ENCODE measurements at regions not wholly inside any gene's neighbourhood (a gene's known extent, or its start where the extent isn't known, plus 50 kb on each side); places are given as distances from the start of the nearest gene placed in this dataset.
"Not testable (repeated sequence)": the region's sequence is repeated elsewhere in the genome, so short reads cannot be mapped to it uniquely, and the experiment has no call there.

DNA sequence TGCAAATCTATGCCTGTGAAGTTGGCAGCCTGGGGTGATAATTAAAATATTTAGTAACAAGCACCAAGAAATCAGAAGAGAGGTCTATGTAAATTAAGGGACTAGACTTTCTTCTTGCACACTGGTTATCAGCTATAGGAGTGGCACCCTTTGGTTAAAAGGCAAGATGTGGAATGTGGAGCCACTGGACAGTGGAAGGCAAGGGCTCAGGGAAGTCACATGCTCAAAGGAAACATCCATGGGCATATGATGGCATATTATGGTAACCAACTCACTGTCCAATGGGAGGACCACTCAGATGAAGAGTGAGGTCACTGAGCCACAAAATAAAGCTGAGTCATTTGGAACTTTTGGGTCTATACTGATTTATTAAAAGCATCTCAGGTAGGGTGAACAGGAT is 165.6 kb upstream of the PRICKLE2 start:
- no peak for DNase-seq (ENCODE audit: low read depth)

DNA sequence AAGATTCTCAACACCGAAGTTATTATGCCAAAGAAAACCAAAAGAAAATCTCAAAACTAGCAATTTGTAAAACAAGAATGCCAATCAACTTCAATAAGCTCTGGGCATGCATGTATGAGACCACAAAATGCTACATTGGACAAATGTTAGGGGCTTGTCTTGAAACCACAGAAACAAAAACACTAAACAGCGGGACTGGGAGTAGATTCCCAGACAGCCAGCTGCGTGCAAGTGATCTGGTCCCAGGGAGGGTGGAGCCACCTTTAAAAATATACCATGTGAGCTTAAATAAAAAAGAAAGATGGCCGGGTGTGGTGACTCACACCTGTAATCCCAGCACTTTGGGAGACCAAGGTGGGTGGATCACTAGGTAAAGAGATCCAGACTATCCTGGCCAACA is 163.6 kb upstream of the PRICKLE2 start:
- DNase-seq (ENCODE audit: low read depth): no peak

DNA sequence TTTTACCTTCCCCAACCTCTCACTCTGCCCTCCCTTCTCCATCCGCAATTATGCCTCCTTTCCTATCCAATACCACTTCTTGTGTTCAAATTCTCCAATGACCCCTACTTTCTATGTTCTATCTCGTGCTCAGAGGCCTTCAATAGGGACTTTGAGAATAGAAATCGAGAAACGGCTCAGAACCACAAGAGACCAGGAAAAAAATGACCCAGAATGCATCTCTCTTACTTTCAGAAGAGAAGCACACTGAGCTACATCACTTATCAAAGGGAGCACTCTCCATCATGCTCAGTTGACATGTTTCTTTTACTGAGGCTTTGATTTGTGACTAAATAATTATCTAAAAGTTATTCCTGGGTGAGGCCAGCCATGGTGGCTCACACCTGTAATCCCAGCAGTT is 162.4 kb upstream of the PRICKLE2 start:
- no peak for DNase-seq (ENCODE audit: low read depth)

DNA sequence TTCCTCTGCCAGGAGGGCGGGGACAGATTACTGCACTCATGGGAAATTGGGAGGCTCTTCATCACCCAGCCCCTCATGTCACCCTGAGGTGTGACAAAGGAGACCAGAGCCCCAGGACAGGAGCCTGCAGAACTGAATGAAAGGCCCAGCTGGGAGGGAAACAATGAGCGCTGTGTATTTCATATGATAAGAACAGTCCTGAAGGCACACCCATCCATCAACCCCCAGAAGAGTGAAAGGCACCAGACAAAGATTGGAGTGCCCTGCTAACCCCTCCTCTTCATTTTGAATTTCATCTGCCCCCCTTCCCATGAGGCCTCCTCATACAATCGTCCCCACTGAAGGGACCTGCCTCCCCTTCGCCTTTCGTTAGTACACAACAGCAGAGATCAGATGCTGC is 160.0 kb upstream of the PRICKLE2 start:
- no peak for DNase-seq (ENCODE audit: low read depth)

DNA sequence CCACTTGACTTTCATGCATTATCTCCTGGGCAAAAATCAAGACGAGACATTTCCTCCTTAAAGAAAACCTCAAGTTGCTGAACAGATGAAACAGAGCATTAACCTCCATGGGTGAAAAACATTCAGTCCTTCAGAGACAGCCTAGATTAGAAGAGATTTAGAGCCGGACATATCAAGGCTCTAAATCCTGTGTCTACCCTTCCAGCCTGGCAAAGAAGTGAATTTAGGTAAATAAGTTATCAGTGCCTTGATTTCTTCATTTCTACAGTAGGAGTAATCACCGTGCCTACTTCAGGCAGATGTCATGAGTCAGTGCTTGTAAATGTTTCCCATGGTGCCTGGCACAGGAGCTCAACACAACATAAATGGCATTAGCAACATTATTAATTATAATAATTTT is 159.3 kb upstream of the PRICKLE2 start:
- no peak for DNase-seq (ENCODE audit: low read depth)

DNA sequence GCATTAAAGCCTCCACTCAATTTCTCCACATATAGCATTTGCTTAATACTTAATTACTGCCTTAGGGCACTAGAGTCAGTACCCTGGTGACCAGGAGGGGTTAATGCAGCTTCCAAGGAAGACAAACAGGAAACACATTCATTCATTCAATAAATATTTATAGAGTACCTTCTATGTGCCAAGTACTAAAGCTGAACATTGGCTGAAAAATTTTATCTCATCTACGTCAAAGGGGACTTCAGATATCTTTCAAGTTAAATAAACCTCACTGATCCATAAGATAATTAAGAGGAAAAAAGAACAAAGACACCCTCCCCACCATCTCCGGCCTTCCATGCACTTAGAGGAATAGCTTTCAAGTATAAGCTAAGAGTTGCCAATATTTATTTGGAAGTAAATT is 156.9 kb upstream of the PRICKLE2 start:
- no peak for DNase-seq (ENCODE audit: low read depth)

DNA sequence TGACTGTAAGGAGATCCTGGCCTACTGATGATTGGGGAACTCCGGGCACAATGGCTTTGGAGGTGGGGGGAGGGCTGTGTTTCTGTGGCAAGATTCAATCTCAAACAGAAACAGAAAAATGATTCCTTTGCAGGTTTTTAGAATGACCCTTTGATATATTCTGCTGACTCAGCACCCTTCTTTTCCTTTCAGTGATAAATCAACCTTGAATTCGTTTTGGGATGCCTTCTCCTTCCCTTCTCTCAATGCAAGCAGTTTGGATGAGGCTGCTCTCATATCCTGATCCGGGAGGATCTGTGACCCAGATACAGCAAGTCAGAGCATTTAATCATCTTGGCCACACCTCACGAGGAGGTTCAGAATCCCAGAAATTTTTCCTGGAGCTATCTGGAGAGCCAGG is 156.1 kb upstream of the PRICKLE2 start:
- DNase-seq (ENCODE audit: low read depth): no peak

DNA sequence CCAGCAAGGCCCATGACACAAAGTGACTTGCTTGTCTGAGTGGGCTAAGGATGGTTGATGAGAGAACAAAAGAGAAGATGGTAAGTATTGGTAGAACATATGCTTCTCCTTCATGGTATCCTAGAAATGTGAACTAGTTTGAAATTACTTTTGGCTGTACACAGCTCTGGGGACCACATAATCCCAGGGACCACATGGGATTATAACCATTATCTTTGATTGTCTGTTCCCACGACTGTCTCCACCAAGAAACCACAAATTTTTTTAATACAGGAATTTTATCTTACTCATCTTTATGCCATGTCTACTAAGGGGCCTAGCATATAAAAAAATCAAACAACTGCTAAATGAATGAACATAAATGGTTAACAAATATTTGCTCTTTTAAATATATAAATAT is 155.3 kb upstream of the PRICKLE2 start:
- DNase-seq (ENCODE audit: low read depth): no peak

DNA sequence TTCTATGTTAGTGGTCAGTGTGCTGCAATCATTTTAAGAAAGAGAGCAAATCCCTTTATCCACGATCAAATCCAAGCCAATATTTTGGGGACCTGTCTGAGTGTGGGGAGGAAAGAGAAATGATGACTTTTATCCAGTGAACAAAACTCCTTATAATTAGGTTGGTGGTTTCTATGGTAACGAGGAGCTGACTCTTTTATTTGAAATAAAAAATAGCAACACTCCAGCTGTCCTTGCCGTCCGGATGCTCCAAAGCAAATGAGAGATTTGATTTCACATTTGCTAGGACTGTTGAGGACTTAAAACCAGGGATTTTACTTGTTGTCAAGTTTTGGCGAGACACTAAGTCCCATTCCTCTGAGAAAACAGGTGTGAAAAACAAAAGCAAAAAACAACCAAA is 154.0 kb upstream of the PRICKLE2 start:
- DNase-seq (ENCODE audit: low read depth): no peak

DNA sequence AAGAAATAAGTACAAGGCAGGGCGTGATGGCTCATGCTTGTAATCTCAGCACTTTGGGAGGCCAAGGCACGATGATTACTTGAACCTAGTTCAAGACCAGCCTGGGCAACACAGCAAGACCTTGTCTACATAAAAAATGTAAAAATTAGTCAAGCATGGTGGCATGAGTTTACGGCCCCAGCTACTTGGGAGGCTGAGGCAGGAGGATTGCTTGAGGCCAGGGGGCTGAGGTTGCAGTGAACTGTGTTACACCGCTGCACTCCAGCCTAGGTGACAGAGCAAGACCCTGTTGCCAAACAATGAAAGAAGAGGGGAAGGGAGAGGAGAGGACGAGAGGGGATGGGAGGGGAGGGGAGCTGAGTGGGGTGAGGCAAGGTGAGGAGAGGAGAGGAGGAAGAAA is 152.7 kb upstream of the PRICKLE2 start:
- DNase-seq (ENCODE audit: low read depth): no peak

DNA sequence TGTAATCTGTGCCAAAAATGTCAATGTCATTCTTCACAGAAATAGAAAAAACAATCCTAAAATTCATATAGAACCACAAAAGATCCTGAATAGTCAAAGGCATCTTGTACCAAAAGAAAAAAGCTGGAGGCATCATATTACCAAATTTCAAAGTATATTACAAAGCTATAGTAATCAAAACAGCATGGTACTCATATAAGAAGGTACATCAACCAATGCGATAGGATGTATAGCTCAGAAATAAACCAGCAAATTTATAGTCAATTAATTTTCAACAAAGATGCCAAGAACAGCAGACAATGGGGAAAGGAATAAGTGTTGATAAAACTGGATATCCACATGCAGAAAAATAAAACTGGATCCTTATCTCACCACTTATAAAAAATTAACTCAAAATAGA is 150.5 kb upstream of the PRICKLE2 start:
- no peak for DNase-seq (ENCODE audit: low read depth)

DNA sequence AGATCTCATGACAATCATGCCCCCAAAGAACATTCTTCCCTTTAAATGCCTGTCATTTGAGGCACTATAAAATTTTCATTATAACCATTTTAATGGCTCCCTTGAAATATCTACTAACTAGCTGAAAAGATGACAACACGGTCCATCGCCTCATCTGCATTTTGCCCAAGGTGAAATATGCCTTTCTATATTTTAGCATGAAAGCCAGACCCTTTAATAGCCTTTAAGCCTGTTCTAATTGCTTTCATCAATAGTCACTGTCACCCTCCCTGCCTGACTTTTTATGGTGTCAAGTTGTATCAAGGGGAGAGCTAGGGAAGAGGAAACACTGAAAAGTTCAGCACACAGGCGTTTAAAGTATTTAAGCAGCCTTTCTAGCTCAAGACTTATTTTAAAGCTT is 144.1 kb upstream of the PRICKLE2 start:
- DNase-seq (ENCODE audit: low read depth): no peak

DNA sequence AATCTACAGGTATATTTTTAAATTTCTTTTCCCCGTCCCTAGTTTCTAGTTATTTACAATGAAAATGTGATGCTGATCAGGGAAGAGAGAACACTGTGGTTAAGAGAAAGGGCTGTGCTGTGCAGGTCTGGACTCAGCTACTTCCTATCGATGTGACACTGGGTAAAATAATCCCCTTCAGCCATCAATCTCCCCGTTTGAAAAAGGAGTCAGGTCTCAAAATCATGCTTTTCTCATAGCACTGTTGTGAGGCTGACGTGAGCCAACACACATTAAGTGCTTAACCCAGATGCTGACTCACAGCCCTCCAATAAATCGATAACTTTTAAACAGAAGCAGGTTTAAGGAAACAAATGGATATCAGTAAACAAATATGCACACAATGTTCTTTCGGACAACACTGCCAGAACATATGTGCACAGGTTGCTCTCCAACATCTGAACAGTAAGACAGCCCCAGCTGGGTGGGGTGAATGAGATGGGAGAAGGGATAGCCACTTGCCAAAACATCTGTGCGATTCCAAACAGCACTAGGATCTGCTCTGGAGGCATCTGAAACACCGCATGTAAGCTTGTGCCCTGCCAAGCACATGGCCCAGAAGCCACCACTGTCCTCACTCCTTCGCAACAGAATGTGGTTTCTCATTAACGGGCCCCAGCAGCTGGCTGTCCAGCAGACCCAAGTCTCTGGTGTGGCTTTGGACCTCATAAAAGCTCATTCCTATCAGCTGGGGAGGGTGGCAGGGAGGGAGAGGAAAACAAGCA is 143.2 kb upstream of the PRICKLE2 start:
- DNase-seq (ENCODE audit: low read depth): no peak

DNA sequence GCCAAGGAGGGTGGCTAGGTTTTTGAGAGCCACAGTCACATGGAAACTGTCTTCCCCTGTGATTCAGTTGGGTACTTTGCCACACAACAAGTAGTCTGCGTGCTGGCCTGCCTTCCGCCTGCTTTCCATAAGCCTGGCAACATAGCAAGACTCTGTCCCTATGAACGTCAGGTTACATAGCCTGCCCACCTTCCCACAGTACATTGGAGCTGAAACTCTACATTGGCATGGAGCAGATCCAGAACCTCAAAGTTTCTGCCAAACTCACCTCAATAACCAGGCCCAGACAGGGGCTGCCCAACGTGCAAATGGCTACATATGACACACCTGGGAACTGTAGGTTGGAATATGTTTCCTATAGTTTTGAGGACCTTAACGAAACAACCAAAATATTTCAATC is 140.6 kb upstream of the PRICKLE2 start:
- DNase-seq (ENCODE audit: low read depth): no peak

DNA sequence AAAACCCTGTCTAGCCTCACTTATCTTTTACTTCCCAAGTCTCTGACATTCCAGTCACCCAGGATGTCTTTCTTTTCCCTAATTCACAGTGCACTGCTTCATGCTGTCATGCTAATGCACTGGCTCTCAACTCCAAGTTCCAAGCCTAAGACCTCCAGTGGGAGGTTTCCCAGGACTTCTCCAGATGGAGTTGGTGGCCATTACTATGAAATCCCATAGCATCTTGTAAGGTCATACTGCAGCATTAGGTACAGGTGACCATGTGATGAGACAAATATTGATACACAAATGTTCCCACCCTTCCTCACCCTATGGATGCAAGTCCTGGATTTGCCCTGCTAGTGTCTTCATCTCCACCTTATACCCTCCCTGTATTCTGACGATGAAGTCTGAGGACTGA is 138.6 kb upstream of the PRICKLE2 start:
- no peak for DNase-seq (ENCODE audit: low read depth)

DNA sequence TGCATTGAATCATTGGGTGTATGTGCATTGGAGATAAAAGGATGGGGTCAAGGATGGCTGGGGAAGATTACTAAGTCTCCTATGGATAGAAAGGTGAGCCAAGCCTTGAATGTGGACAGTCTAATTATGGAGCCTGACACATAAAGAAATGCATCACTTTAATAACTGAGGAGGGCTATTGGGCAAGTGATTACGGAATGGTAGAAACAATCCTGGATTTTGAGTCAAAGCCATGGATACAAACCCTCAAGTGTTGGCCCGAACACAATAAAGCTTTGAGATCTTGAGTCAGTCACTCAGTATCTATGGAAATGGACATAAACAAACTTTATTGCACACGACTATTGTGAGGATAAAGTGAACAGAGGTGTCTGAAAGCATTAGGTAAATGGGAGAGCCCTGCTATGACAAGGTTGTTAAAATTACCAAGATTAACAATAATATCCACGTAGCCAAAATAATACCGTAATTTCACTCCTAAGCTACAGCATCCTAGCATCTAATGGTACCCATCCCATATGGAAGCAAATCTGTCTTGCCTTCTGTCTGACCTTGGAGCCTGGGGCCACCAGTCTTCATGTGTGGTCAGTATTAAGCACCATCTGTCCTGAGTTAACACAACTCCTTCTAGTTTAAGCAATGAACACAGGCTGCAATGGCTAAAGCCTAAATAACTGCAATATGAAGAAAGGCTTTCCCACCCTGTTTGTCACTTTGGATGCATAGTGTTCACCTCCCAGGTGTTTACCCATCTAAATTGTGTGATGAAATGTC is 136.9 kb upstream of the PRICKLE2 start:
- no peak for DNase-seq (ENCODE audit: low read depth)

DNA sequence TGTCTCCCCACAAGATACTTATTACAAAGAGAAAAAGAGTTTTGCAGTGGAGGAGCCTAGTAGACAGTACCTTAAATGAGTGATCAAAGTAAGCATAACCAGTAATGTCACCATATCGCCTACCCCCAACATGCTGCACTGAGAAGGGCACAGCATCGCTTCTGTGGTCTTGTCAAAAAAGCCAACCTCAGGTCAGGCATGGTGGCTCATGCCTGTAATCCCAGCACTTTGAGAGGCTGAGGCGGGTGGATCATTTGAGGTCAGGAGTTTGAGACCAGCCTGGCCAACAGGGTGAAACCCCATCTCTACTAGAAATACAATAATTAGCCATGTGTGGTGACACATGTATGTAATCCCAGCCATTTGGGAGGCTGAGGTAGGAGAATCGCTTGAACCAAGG is 135.8 kb upstream of the PRICKLE2 start:
- DNase-seq (ENCODE audit: low read depth): not testable (repeated sequence)

DNA sequence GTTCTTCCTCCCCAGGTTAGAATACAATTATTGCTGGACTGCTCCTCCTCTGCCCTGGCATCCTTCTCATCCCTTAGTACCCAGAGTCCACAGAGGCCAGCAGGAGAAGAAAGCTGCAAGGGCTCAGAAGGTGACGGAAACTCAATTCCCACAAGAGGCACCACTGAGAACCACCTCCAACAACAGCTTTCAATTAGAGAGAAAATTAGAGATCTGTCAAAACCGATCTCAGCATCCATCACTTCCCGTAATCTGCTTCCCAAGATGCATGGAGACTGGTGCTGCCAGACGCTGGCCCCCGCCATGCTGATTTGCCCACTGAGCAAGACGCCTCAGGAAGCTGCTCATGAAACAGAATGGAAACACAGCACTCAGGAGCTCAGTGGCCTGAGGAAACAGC is 135.0 kb upstream of the PRICKLE2 start:
- DNase-seq (ENCODE audit: low read depth): no peak

DNA sequence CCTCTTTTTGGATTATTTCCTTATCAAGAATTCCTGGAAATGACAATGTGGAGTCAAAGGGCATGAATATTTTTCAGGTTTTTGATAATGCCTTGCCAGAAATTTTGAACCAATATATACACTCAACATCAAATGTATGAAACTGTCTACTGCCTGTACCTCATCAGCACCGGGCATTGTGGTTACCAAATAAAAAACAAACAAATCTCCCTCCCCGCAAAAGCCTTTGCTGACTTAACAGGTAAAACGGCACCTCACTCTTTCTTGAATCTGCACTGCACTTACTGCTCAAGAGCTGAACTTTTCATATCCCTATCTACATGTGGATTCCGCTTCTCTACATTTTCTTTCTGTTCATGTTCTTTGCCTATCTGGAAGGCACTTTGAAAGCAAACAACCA is 134.5 kb upstream of the PRICKLE2 start:
- DNase-seq (ENCODE audit: low read depth): no peak

DNA sequence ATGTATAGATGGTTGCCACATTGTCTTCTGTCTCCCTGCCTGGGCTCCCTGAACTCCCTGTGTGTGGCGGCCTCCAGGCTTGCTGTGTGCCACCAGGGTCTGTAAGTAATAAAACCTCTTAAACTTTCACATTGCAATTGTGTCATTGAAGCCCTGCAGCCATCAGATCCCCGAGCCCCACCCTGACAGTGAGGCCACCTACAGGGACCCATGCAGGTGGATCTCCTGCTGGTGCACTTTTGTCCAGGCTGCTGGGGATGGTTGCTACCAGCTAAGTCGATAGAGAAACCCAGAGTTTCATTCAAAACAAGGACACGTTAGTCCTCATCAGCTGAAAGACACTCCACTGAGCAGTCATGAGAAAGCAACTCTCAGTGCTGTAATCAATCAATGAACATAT is 133.6 kb upstream of the PRICKLE2 start:
- no peak for DNase-seq (ENCODE audit: low read depth)

DNA sequence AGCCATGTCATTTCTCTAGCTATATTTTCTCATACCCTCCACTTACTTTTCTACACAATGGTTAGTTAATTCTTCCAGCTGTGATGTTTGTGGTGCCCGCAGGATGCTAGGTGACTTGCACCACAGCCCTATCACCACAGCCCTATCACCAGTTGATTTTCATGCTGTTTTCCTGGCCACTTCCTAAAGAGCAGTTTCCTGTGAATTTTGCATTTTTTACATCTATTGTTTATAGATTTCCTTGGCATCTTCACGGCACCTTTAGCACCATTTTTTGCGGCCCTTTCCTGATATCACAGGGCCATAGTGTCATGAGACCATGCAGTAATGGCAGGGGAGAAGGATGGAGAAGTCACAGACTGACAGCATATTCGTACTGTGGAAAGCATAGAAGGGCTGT is 132.9 kb upstream of the PRICKLE2 start:
- no peak for DNase-seq (ENCODE audit: low read depth)

DNA sequence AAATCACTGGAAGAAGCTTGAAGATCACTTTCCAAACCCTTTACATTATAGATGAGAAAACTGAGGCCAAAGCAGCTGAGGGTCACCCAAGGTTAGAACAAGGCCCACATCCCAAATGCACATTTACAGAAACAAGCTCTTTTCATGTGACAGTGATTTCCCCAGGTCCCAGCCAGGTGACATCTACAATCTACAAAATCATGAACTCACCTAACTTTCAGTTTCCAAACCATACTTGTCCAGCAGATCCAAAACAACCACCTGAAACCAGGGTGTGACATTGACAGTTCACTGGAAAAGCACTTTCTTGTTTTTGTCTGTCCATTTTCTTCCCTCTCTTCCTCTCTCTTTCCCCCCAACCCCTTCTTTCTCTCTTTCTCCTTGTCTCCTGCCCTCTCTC is 132.2 kb upstream of the PRICKLE2 start:
- no peak for DNase-seq (ENCODE audit: low read depth)

DNA sequence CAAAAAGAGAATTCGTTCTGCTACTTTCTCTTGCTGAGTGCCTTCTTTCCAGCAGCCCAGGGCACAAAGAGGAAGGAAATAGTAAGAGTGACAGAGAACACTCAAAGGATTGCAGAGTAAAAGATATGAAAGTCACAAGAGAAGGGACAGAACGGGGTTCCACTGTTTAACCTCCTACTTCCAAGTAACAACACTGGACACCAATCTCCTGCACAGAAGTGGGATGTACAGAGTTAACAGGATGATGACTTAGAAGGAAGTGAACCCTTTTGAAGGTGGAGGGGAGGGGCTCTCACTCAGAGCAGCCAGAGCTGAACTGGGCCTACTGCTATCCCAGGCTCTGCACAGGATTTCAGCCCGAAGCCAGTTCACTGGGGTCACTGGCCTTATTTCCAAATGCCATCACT is 130.1 kb upstream of the PRICKLE2 start:
- peak; percentile 52 for DNase-seq (ENCODE audit: low read depth)

DNA sequence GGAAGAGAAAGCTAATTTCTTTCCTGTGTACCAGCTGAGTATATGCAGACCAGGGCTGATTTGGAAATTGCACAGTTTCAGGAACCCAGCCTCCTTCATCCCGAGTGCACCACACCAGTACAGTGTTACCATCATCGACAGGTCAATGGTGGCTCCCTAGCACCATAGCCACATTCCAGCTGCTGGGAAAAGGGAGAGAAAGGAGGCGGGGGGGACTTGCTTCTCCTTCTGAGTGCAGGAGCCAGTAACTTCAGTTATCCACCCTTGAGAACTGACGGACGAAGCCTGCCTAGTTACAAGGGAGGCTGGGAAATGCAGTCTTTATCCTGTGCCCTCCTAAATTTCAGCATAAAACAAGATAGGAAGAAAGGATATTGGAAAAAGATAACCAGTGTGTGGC is 129.7 kb upstream of the PRICKLE2 start:
- no peak for DNase-seq (ENCODE audit: low read depth)
